Memory B cell (primary cell): ENCODE measurements at regions not wholly inside any gene's neighbourhood (a gene's known extent, or its start where the extent isn't known, plus 50 kb on each side); places are given as distances from the start of the nearest gene placed in this dataset.
"Not testable (repeated sequence)": the region's sequence is repeated elsewhere in the genome, so short reads cannot be mapped to it uniquely, and the experiment has no call there.

Source experiments
- ATAC-seq: fragments of 150-1000 bp; cut with Tn5 transposase; 2 replicates; pipeline ENCODE4 v1.10.0; 2021; ENCODE audit warnings: low read depth, mild to moderate bottlenecking, moderate library complexity
- DNase-seq, 2 donors: peaks; one replicate each; pipeline ENCODE4 v3.0.0; 2022; ENCODE audit warnings: low spot score in 2 of 2
- H3K27ac Mint-ChIP-seq: one replicate; pipeline ENCODE4 v1.8.0; 2022; ENCODE audit warnings: mild to moderate bottlenecking, moderate library complexity, mixed read lengths
- H3K27me3 Mint-ChIP-seq: one replicate; pipeline ENCODE4 v1.8.0; 2022; ENCODE audit warnings: mixed read lengths
- H3K36me3 Mint-ChIP-seq: one replicate; pipeline ENCODE4 v1.8.0; 2022; ENCODE audit warnings: mild to moderate bottlenecking, mixed read lengths
- H3K4me1 Mint-ChIP-seq: one replicate; pipeline ENCODE4 v1.8.0; 2022; ENCODE audit warnings: mixed read lengths
- H3K4me3 Mint-ChIP-seq: one replicate; pipeline ENCODE4 v1.8.0; 2022; ENCODE audit warnings: mild to moderate bottlenecking, moderate library complexity, mixed read lengths
- H3K9me3 Mint-ChIP-seq: one replicate; pipeline ENCODE4 v1.8.0; 2022; ENCODE audit warnings: mixed read lengths

DNA sequence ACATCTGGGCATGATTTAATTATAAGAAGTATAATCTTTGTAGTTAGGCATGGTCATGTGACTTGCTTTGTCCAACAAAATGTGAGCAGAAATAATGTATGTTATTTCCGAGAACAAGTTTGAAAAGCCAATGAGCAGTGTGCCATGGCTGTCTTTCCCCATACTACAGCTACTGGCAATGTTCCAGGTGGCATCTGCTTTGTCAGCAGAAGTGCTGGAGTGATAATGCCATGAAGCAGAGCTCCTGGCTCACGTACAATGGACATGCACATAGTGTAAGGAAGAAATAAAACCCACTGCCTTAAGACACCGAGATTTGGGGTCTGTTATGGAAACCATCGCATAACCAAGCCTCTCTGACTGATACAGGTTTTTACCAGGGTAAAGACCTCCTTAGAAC lies 212.6 kb upstream of the RASGEF1B start:
- H3K9me3 Mint-ChIP-seq = no peaks in the 10 kb centered on the region
- H3K36me3 Mint-ChIP-seq = no peaks in the 10 kb centered on the region
- peaks cover 2% of the 10 kb centered on the region for H3K27me3 Mint-ChIP-seq
- DNase-seq (no peak), ATAC-seq (no peak)
- H3K4me3 Mint-ChIP-seq = no peak overlapping the region
- H3K27ac Mint-ChIP-seq = no peak overlapping the region
- H3K4me1 Mint-ChIP-seq = no peaks in the 10 kb centered on the region

DNA sequence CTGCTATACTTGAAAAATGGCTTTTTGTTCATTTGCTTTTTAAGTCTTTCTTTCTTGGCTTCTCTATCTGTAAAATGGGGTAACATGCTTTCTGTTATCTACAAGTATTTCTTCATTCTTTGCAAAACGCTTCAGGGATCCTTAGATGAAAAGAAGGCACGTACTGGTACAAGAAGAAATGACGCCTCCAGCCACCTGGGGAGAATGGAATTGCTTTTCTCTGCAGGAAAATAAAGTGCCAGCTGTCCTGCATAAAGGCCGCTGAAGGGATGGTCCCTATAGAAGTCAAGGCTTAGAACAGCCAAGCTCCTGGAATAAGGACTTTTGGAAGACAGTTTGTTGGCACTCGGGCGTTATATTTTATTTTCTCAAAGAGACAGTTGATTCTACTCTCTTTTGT lies 210.8 kb upstream of the RASGEF1B start:
- Mint-ChIP-seq H3K36me3 (no peaks in the 10 kb centered on the region), H3K27ac (no peak overlapping the region)

DNA sequence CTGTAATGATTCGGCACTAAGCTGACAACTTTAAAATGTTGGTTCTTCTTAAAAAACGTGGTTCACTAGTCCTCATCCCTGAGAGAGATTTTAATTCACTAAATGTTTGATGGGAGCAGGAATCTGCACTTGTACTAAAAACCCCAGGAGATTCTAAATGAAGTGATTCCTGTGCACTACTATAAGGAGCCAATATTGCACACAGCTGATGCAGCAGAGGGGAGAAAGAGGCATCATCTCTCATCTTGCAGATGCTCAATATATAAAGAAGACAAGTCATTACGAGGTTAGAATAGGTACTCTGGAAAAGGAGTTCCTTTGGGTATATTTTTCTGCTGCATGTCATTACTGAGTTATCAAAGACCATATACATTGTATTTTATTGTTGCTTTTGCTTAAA lies 207.6 kb upstream of the RASGEF1B start:
- ATAC-seq = no peak
- Mint-ChIP-seq H3K4me3 (no peak overlapping the region), H3K27ac (no peak overlapping the region), H3K9me3 (no peaks in the 10 kb centered on the region), H3K4me1 (no peaks in the 10 kb centered on the region), H3K27me3 (no peaks in the 10 kb centered on the region), H3K36me3 (no peaks in the 10 kb centered on the region)
- DNase-seq = no peak

More for the DNA sequence above, 210.8 kb upstream of the RASGEF1B start:
- H3K27me3 Mint-ChIP-seq = no peaks in the 10 kb centered on the region
- H3K4me3 Mint-ChIP-seq = no peak overlapping the region
- no peak for ATAC-seq
- H3K9me3 Mint-ChIP-seq = no peaks in the 10 kb centered on the region
- no peak for DNase-seq
- H3K4me1 Mint-ChIP-seq = no peaks in the 10 kb centered on the region

DNA sequence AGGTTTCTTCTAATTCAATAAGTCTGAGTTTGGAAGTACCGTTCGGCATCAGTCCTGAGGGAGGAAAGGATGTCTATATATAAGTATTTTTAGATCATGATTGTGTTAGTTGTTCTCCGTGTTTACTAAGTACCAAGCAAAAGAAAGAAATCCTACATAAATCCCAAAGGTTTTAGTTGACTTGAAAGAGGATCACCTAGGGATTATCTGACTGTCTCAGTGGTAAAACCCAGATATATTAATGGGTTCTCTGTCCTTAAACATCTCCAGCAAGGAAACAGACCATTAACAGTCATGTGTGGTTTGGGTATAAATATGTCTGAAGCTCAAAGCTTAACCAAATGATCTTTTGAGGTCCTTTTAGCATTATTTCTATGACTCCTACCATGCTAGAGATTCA lies 207.1 kb upstream of the RASGEF1B start:
- Mint-ChIP-seq H3K27ac (no peak overlapping the region), H3K36me3 (no peaks in the 10 kb centered on the region), H3K4me1 (no peaks in the 10 kb centered on the region), H3K9me3 (no peaks in the 10 kb centered on the region), H3K27me3 (no peaks in the 10 kb centered on the region), H3K4me3 (no peak overlapping the region)
- DNase-seq (no peak), ATAC-seq (no peak)

DNA sequence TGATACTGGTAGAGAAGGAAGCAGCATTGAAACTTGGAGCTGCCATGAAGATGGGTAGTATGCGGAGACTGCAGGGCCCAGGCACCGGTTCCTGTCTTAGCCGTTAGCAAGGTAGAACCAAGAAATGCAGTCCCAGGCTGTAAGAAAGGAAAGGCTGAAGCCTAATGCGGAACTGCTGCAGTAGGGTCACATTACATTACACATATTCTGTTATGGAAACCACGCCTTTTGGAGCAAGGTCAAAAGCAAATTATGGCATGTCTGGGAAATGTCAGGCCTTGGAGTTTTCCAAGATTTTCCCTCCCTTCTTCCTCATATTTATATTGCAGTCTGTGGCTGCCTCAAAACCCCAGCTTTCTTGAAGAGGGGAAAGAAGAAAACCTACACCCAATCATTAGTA lies 204.8 kb upstream of the RASGEF1B start:
- Mint-ChIP-seq H3K36me3 (no peaks in the 10 kb centered on the region), H3K9me3 (no peaks in the 10 kb centered on the region), H3K27me3 (no peaks in the 10 kb centered on the region), H3K27ac (no peak overlapping the region), H3K4me1 (no peaks in the 10 kb centered on the region), H3K4me3 (no peak overlapping the region)
- no peak for ATAC-seq
- DNase-seq = no peak

DNA sequence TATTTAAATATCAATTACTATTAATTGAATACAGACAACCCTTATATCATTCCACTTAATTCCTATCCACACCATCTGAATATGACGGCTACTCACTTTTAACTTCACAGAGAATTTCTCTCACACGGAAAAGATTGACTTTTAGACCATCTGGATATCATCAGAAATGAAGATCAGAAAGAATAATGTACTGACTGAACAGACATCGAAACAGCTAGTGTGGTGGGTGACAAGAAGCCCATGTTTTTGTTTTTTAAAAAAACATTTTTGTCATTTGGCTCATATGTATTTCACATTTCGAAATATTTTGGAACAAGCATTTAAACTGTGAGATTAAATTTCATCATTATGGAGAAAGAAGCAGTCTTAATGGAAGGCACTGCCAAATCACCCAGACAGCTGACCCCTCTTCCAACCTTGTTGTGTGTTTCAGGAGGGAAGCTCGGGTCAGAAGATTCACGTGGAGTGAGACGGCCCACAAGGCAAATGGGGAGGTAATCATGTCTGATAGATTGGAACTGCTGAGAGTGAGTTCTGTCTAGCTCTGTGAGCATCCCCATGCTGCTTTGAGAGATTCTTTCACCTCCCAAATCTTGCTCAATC lies 204.2 kb upstream of the RASGEF1B start:
- no peak overlapping the region for H3K27ac Mint-ChIP-seq
- no peaks in the 10 kb centered on the region for H3K4me1 Mint-ChIP-seq
- ATAC-seq = no peak
- DNase-seq = no peak
- H3K9me3 Mint-ChIP-seq = no peaks in the 10 kb centered on the region
- no peaks in the 10 kb centered on the region for H3K27me3 Mint-ChIP-seq
- no peaks in the 10 kb centered on the region for H3K36me3 Mint-ChIP-seq
- no peak overlapping the region for H3K4me3 Mint-ChIP-seq

DNA sequence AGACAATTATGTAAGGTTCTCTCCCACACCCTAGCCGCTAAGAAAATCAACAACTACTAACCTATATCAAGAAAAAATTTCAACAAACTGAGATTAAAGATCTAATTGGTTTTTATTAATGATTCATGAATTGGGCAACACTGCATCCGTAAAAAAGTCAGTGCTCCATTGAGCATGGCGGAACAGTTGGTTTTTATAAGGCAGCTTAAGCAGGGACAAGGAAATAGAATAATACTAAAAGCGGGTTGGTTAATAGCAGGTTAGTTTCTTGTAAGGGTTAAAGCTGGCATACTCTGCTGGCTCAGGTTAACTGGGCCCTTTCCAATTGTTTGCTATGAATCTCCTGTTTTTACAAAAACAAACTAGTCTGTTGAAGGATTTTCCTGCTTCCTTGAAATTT lies 202.3 kb upstream of the RASGEF1B start:
- Mint-ChIP-seq H3K36me3 (no peaks in the 10 kb centered on the region), H3K4me1 (no peaks in the 10 kb centered on the region), H3K27ac (no peak overlapping the region), H3K27me3 (no peaks in the 10 kb centered on the region), H3K4me3 (no peak overlapping the region), H3K9me3 (no peaks in the 10 kb centered on the region)
- ATAC-seq (no peak), DNase-seq (no peak)

DNA sequence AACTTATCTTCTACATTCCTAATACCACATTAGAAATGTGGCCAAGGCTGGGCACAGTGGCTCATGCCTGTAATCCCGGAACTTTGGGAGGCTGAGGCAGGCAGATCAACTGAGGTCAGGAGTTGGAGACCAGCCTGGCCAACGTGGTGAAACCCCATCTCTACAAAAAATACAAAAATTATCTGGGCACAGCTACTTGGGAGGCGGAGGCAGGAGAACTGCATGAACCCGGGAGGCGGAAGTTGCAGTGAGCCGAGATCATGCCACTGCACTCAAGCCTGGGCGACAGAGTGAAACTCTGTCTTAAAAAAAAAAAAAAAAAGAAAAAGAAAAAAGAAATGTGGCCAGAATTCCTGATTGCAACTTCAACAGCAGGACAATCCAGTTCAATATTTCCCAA lies 196.6 kb upstream of the RASGEF1B start:
- H3K36me3 Mint-ChIP-seq = not testable (repeated sequence)

DNA sequence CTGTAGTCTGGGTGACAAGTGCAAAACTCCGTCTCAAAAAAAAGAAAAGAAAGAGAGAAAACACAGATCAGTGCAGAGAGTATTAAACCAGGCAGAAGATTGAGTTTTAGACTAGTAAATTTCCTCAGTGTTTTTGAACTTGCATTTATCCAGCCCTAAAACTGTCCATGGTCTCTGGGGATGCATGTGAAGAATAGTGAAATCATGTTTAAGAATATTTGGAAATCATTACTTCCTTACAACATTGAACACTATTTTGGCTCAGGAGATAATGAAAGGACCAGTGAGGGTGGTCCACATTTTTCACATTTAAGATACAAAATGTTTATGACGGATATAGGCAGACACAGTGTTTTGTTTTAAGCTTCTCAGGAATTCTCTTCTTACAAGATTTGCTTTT lies 195.8 kb upstream of the RASGEF1B start:
- Mint-ChIP-seq H3K9me3 (no peaks in the 10 kb centered on the region), H3K36me3 (no peaks in the 10 kb centered on the region), H3K4me3 (no peak overlapping the region), H3K27ac (no peak overlapping the region), H3K4me1 (peaks cover 1% of the 10 kb centered on the region), H3K27me3 (no peaks in the 10 kb centered on the region)
- ATAC-seq (no peak), DNase-seq (no peak)

More for the DNA sequence above, 196.6 kb upstream of the RASGEF1B start:
- not testable (repeated sequence) for DNase-seq, H3K9me3 Mint-ChIP-seq, H3K27ac Mint-ChIP-seq, ATAC-seq, H3K4me1 Mint-ChIP-seq, H3K27me3 Mint-ChIP-seq, H3K4me3 Mint-ChIP-seq

DNA sequence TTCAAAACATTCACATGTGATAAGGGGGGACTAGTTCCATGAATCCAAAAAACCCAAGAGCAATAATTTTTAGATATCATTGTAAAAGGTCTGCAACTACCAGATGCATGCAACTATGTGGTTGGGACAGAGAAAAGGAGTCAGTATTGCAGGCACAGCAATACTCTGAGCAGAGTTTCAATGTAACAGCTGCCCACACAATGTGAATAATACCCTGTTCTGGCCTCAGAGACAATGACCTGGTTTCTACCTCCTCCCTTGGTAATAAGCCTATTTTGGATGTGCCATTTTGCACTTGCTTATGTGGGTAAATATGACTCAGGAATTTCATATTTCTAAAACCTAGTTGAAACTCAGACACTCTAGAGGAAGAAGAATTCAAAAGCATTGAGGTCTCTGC lies 194.8 kb upstream of the RASGEF1B start:
- ATAC-seq = no peak
- Mint-ChIP-seq H3K27me3 (no peaks in the 10 kb centered on the region), H3K4me1 (peaks cover 2% of the 10 kb centered on the region), H3K27ac (no peak overlapping the region), H3K9me3 (no peaks in the 10 kb centered on the region), H3K36me3 (no peaks in the 10 kb centered on the region), H3K4me3 (no peak overlapping the region)
- DNase-seq = no peak

DNA sequence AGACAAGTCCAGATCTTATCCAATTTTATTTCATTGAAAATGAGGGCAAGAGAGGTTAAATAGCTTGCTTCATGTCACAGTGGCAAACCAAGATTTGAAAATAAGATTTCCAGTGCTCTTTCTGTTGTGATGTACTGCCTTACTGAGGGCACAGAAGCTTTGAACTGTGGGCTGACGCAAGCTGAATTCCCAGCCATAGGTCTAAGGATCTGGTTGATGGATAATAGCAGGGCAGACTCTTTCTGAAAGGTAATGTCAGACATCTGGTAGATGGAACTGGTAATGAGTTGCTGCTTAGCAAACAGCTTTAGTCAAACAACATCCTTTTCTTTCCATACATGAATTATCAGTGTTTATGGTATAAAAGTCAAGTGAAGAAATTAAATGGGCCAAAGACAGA lies 193.9 kb upstream of the RASGEF1B start:
- DNase-seq = no peak
- Mint-ChIP-seq H3K27ac (no peak overlapping the region), H3K4me1 (peaks cover 2% of the 10 kb centered on the region), H3K27me3 (no peaks in the 10 kb centered on the region), H3K9me3 (no peaks in the 10 kb centered on the region), H3K36me3 (no peaks in the 10 kb centered on the region), H3K4me3 (no peak overlapping the region)
- ATAC-seq = no peak

DNA sequence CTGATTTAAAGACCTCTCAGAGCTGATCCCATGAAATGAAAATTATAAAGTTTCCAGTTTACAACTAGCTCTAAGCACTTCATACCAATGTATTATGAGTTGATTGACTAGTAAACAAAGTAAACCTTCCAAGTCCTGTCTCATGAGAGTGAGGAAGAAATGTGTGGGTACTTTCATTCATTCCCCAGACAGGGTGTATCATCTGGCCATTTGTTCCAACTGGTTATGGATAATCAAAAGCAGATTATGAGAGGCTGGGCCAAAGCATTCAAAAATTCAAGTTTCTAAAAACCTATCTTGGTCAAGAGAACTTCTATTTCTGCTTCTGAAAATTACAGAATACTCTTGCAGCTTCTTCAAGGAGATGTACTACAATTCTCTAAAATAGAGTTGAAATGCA lies 193.3 kb upstream of the RASGEF1B start:
- no peak for DNase-seq
- Mint-ChIP-seq H3K4me1 (peaks cover 2% of the 10 kb centered on the region), H3K4me3 (no peak overlapping the region), H3K9me3 (no peaks in the 10 kb centered on the region), H3K36me3 (no peaks in the 10 kb centered on the region), H3K27me3 (no peaks in the 10 kb centered on the region), H3K27ac (no peak overlapping the region)
- no peak for ATAC-seq

DNA sequence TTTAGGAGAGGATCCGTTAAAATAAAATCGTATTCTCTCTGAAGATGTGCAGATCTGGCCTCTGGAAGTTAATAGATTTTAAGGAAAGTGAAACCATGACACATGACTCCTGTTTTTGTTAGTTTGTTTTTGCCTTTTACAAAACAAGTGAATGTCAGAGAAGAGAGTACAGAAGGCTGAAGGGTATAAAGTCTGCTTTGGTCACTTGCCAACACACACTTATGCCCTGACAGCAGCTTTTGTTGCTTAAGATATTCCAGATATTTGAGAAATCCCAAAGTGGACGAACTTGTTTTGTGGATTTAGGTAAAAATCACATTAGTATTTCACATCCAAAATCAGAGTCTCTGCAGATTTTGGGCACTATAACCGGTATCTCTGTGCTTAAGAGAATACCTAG lies 192.4 kb upstream of the RASGEF1B start:
- peaks cover 2% of the 10 kb centered on the region for H3K4me1 Mint-ChIP-seq
- no peak overlapping the region for H3K4me3 Mint-ChIP-seq
- no peaks in the 10 kb centered on the region for H3K36me3 Mint-ChIP-seq
- DNase-seq (no peak), ATAC-seq (no peak)
- no peaks in the 10 kb centered on the region for H3K9me3 Mint-ChIP-seq
- no peak overlapping the region for H3K27ac Mint-ChIP-seq
- no peaks in the 10 kb centered on the region for H3K27me3 Mint-ChIP-seq

DNA sequence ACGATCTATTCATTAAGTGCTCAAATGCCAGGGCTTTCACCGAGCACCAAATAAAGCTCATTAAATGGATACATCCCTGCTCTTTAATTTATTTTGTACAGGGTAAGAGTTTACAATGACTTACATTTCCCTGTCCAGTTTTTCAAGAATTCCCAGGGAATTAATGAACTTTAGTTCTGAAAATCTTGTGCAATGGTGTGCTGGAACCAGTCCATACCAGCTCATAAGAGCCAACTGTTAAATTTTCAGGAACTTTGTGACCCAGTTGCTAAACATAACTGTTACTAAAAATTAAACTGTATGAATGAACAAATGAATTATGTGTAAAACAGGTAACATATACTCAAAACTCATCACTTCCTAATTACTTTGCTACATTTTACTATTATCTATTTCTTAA lies 191.7 kb upstream of the RASGEF1B start:
- no peaks in the 10 kb centered on the region for H3K9me3 Mint-ChIP-seq
- no peak overlapping the region for H3K27ac Mint-ChIP-seq
- peaks cover 2% of the 10 kb centered on the region for H3K4me1 Mint-ChIP-seq
- ATAC-seq = no peak
- H3K36me3 Mint-ChIP-seq = no peaks in the 10 kb centered on the region
- DNase-seq = no peak
- H3K4me3 Mint-ChIP-seq = no peak overlapping the region
- no peaks in the 10 kb centered on the region for H3K27me3 Mint-ChIP-seq

DNA sequence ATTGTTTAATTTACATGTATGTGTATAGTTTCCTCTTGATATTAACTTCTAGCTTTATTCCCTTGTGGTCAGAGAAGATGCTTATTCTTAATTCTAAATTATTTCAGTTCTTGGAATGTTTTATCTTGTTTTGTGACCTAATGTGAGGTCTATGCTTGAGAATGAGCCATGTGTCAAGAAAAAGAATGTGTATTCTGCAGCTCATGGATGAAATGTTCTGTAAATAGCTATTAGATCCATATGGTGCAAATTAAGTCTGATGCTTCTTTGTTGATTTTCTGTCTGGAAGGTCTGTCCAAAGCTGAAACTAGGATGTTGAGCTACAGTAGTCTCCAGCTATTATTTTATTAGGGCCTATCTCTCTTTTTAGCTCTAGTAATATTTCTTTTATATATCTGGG lies 187.3 kb upstream of the RASGEF1B start:
- Mint-ChIP-seq H3K4me3 (no peak overlapping the region), H3K36me3 (no peaks in the 10 kb centered on the region), H3K9me3 (no peaks in the 10 kb centered on the region), H3K27me3 (no peaks in the 10 kb centered on the region), H3K4me1 (peaks cover 4% of the 10 kb centered on the region), H3K27ac (no peak overlapping the region)
- ATAC-seq = no peak
- DNase-seq = no peak
